ENCODE measurements at regions not wholly inside any gene's neighbourhood (a gene's known extent, or its start where the extent isn't known, plus 50 kb on each side); places are given as distances from the start of the nearest gene placed in this dataset.

DNA sequence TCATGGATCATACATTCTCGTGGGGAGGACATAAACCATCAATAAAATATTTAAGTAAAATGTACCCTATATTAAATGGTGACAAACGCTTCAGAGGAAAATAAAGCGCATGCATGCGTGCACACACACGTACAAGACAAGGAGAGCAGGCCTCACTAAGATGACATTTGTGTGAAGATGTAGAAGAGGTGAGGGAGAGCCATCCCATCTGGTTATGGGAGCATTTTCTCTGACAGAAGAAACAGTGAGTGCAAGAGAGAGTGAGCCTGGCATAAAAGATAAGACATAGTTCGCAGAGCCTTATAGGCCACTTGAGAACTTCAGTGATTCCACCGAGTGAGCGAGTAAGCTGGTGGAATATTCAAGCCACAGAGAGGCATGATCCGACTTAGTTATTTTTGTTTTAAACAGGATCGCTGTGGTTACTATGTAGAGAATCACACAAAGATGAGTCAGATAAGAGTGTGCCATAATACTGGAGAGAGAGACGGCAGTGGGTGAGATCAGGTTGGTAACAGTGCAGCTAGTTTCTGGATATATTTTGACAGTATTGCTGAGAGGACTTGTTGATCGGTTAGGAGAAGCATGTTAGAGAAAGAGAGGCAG is 624.2 kb downstream of the PLPP3 start:
- DNase-seq, result no peak

DNA sequence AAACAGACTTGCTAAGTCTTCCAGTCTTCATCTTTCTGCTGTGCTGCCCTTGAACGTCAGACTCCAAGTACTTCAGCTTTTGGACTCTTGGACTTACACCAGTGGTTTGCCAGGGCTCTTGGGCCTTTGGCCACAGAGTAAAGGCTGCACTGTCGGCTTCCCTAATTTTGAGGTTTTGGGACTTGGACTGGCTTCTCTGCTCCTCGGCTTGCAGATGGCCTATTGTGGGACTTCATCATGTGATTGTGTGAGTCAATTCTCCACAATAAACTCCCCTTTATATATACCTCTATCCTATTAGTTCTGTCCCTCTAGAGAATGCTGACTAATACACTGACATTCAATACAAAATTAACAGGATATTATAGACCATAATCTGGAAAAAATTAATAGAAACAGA is 628.1 kb downstream of the PLPP3 start:
- DNase-seq, result no peak

DNA sequence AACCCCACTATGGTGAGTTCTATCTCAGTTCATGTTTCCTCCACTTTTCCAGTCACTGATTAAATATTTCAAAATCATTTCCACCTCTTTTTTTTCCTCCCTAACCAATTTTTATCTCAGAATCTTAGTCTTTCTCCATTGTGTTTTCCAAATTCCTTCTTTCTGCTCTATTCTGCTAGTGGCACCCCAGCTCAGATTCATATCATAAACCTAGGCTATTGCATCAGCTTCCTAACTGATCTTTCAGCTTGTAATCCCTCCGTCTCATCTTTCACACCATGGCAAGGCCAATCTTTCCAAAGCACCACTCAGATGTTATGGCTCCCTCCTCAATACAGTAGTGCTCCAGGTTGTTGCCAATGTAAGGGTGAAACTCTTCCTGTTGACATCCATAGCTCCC is 631.9 kb downstream of the PLPP3 start:
- no peak for DNase-seq

DNA sequence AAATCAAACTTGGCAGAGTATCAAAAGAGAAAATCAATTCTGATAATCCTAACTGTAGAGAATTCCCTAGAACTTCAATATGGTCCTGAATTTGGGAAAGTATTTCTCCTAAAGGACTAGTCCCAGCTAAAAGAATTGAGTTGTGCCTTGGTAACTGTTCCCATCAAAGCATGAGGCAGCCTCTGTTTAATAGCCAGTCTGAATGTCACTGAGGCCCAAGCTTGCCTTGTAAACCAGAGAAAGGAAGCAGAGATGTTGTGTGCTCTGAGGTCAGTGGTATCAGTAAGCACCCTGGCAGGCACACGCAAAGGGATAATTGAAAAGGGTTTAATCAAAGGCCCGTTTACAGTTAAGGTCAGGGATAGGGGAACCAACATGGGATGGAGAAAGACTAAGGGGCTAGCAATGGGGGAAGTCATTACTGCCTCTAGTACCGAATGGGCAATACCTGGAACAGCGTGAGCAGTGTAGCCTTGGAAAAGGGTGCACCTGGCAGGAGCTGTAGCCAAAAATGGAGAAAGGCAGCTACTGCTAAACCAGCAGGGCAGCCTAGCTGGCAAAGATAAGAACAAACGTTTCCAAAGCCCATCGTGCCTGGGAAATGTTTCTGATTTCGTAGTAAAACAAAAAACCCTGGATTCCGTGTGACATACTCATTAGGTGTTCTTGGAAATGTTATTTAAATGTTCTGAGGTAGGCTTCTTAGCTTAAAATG is 635.5 kb downstream of the PLPP3 start:
- DNase-seq, result no peak

DNA sequence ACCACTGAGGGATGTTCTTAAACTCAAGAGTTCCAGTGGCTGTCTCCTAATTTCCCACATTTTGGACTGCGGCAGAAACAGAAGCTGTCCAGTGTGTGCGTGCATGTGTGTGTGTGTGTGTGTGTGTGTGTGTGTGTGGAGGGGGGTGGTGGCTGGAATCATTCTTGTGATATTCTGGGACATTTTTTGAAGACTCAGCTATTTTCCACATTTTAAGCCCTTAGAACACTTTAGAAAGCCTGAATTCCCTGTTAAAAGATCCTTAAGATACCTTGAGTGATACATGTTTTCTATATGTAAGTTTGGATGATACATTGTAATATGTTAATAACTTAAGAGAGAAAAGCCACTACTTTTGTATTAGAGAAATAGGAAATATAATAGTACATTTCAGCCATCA is 636.4 kb downstream of the PLPP3 start:
- no peak for DNase-seq

DNA sequence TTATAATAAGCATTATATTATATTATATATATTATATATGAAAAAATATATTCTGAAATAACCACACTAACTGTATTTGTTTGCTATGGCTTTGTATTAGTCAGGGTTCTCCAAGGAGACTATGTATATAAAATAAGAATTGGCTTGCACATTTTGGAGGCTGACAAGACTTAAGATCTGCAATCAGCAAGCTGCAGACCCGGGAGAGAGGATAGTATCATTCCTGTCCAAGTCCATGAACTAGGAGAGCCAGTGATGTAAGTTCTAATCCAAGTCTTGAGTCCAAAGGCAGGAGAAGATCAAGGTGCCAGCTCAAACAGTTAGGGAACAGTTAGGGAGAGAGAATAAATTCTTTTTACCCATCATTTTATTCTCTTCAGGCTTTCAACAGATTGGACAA is 639.5 kb downstream of the PLPP3 start:
- no peak for DNase-seq

DNA sequence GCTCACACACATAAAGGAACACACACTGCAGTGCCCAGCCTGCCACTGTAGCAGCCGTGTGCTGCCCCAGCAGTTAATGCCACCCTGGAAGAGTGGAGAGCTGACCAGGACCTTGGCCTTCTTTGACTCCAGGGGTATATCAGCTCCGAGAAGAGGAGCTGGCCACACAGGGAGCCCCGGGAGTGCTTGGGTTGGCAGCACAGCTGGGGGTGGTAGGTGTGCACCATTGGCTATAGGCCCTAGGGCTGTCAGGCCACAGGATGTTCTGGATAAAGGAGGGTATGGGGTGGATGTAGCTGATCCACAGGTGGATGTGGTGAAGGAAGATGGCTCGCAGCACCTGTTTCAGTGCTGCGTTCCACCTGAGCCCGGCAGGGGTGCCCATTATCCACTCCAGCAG is 640.5 kb downstream of the PLPP3 start:
- DNase-seq, result no peak

DNA sequence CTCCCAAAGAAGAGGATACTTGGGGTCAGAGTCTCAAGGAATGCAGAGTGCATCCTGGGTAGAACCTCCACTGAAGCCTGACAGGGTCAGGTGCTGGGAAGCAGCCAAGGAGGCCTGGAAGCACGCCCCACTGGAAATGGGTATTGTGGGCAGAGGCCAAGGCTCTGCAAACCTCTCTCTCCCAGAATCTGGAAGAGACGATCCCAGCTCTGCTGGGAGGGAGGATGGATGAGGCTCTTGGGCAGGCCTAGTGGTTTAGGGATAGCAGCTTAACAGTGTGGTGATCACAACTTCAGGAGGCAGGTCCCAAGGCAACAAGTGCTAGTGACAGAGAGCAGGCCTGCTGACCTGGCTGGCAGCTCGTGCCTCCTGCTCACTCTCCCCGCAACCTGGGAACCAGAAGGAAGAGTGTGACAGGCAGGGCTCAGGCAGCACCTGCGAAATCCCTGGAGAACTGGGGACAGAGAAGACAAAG is 641.0 kb downstream of the PLPP3 start:
- no peak for DNase-seq

DNA sequence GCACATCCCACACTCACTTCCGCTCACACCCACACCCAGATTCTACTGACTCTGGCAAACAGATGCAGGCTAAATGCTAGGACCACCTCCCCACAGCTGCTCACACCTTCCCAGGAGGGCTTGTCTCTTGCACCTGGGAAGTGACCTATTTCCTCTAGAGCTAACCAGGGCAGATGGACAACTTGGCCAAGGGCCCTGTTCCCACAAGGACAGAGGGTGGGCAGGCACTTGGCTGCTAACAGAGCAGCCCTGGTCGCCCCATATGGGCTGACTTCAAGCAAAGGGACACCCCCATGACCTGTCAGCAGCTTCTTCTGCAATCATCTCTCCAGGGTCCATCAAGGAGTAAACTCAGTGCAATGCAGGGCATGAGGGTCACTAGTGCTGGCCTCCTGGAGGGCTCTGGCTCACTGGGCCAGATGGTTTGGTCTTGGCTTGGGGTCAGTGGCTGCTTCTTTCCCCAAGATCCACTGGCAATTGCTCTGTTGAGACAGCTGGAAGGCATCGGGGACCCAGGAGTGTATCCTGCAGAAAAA is 641.5 kb downstream of the PLPP3 start:
- no peak for DNase-seq

DNA sequence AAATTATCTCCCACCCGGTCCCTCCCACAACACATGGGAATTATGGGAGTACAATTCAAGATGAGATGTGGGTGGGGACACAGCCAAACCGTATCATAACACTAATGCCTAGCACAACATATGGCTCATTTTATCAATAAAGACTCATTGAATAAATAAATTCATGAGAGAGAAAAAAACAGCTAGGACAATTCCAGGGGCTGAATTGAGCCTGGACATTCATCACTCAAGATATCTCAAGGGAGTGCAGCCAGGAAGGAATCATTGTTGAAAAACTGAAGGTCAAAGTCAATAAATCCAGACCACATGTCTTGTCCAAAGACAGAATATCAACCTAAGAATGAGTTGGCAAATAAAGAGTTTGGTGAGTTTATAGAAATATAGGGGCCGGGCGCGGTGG is 644.1 kb downstream of the PLPP3 start:
- DNase-seq, result no peak

DNA sequence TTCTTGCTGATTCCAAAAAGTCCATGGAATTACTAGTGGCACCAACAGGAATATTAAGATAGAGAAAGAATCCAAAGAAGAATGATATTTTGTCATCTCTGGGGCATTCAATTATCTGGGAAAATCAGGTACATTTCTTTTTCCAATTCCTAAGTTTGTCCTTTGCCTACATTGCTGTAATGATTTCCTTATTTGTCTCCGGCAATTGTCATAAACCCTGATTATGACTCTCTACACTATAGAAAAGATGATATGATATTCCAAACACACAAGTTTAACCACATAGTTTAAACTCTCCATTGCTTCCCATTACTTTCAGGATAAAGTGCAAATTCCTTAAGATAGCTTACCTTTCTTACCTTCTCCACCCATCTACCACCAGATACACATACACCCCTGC is 647.0 kb downstream of the PLPP3 start:
- no peak for DNase-seq

DNA sequence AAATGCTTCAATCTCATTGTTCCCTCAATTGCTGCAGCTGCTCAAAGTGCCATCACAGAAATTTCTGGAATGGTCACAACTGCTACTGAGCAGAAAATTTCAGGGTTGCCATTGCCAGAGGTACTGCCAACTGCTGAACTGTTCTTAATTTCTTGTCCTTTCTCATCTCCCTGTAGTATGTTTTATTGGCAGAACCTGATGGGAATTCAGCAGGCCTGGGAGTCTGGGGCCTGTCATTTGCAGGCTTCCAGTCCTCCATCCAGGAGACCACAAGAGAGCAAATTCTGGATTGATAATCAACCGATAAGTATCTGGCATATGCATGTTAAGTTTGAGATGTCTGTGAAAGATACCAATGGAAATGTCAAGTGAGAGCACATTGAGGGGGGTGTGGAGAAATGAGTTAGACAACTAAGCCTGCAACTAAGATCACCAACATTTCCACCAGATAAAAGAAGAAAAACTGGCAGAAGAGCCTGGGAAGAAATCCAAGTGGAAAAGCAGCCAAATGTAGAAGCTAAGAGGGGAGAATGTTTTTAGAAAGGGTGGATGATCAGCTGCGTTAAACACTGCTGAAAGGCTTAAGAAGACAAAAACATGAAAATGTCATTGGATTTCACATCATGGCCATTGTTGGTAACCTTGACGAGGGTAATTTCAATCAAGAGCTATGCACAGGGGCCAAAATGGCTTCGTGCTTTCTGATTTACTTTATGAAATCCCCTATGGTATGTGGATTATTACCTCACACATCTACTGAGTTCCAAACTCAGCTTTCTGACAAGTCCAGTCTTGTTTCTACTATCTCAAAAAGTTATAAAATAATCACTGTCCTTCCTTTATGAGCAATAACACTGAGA is 648.1 kb downstream of the PLPP3 start:
- no peak for DNase-seq

DNA sequence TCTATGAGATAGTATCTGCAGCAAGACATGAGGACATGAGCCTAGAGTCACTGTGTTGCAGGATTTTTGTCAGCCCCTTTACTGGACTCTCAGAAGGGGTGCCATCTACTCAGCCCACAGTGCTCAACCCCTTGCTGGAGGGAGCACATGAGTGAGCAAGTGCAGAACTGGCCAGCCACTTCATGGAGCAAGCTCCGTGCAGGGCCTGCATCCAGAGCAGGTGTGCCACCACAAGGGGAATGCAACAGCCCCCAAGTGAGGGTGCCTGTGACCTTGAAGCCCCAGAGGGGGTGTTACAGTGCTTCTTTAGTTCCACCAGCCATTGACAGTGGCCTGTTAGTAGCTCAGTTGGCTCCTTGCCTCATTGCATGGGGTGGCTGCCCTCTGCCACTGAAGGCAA is 649.7 kb downstream of the PLPP3 start:
- no peak for DNase-seq

DNA sequence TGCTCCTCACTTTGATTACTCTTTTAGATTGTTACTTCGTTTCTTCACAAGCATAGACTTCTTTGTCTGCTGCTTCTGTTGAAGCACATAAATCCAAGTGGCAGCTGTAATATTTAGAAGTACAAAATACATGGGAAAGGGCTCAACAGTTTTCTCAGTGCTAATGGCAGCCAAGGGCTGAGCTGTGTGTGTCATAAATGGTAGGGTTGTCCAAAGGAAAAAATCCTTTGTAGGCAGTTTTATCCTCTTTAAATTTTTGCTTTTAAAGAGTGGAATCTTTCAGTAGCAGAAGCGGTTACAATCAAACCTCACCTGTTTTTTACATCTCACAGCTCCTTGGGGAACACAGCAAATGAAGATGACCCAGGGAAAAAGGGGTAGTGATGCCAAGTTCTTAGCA is 650.8 kb downstream of the PLPP3 start:
- no peak for DNase-seq

DNA sequence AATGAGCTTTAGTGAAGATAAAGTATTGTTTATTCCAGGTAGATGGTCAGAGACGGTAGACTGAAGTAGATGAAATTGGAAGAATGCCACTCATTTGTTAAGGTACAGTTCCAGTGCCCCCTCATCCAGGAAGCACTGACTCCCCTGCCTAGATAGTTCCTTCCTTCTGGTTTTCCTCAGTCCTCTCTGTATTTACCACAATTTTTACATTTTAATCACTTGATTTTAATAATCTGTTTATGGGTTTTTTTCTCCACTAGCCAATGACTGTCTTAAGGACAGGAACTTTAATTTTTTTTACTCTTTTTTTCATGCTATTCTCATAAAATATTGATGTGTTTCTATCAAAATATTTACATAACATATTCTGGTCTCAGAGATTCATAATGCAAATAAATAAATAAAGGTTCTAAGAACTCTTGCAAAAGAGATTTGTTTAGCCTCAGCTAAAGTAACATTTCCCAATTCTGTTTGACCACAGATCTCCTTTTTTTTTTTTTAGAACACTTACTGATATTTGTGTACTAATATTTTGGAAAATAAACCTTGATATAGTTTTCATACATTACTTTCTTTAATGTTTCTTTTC is 651.6 kb downstream of the PLPP3 start:
- DNase-seq, result no peak

DNA sequence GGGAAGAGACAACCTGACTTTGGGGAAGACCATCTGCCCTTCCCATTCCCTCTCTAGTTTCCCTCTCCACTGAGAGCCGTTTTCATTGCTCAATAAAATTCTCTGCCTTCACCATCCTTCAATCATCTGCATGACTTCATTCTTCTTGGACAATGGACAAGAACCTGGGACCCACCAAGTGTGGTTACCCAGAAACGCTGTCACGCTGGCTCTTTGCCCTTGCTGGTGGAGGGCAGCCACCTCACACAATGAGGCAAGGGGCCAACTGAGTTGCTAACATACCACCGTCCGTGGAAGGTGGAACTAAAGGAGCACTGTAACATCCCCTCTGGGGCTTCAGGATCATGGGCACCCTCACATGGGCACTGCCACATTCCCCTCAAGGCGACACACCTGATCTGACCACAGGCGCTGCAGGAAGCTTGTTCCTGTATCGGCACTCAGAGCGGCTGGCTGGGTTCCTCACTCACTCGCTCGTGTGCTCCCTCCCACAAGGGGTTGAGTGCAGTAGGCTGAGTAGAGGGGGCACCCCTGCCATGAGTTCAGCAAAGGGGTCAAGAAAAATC is 652.4 kb downstream of the PLPP3 start:
- DNase-seq, result no peak

DNA sequence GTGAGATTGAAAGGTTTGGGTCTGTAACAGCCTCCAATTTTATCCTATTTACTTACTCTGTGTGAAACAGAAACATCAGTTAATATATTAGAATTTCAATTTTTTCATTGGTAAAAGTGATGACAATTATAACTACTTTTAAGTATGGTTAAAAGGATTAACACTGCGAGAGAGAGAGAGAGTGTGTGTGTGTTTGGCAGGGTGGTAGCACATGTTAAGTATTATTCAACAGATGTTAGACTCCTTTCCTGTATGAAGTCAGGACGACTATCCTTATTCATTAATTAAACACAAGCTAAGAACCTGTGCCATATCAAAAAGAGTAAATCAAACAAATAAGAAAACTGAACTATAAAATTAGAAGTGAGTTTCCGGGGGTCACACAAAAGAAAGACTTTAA is 662.5 kb downstream of the PLPP3 start:
- DNase-seq, result no peak

DNA sequence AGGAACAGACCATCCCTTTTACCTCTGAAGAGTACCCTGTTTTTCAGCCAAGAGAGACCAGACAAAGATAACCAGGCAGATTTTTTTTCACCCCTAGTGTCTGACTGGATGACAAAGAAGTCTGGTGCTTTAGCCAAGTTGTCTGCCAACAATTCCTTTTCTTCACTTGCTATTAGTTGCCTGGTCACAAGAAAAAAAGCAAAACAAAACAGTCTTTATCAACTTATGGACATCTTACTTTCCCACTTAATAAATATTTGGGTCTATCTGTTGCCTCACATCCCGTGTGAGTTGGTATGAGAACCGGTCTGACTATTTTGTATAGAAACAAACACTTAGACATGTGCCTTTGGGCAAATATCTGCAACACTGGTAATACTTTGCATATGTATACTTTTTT is 662.9 kb downstream of the PLPP3 start:
- DNase-seq, result no peak

DNA sequence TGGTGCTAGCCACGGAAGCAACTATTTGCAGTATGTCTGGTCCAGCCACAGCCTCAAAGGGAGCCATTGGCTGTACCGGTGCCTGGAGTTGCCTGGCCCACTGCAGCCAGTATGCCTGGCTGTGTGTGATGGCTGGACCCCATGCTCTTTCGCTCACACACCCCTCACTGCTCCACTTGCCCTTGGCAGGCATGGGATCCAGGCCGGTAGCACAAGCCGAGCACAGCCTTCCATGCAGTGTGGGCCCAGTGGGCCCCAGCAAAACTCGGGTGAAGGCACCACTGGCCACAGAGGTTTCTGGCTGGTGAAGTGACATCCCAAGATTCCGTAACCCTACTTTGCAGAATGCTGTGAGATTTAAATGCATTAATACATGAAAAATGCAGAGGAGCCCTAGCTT is 665.8 kb downstream of the PLPP3 start:
- no peak for DNase-seq

DNA sequence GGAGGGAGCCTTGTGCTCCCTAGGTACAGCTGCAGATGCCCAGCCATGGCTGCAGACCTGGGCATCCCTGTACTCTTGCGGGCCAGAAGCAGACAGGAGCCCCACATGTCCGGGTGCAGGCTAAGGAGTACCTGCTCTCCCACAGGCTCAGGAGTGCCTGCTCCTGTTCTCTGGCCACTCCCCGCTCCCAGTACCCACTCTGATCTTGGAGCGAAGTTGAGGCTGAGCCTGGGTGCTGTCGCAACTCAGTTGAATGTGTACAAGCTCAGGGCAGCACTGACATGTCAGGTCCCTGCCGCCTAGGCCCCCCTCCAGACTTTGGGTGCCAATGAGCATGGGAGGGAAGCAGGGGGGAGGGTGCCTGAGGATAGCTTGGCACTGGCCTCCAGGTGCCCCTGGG is 666.9 kb downstream of the PLPP3 start:
- no peak for DNase-seq

DNA sequence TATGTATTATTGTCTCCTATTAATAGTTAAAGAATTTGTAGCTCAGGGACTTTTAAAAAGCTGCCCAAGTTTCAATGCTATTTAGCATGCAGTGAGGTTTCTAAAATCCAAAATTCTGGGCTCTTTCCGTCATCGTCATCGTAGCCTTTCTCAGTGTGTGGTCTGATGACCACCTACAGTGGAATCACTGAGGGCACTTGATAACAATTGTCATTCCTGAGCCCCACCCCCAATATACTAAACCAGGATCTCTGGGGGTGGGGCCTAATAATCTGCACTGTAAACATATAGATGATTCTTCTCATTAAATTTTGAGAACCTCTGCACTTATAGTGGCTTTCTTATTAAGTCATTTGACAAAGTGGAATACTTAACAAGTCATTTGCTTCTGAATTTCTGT is 674.8 kb downstream of the PLPP3 start:
- no peak for DNase-seq

DNA sequence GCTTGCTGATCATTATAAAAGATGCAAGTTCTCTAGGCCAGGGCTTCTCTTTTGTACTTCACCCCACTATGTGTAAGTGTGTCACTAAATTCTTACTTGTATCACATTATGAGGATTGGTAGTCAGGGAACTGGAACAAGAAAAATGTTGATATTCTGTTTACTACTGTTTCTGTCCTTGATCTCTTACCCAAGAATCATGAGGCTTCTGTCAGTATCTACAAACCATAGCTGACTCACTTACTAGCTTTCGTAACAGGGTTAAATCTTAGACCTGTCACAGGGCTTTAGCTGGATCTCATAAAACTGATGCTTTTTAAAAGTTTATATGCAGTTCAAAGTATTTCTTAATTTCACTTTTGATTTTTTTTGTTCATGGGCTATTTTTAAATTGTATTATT is 681.2 kb downstream of the PLPP3 start:
- DNase-seq, result no peak

DNA sequence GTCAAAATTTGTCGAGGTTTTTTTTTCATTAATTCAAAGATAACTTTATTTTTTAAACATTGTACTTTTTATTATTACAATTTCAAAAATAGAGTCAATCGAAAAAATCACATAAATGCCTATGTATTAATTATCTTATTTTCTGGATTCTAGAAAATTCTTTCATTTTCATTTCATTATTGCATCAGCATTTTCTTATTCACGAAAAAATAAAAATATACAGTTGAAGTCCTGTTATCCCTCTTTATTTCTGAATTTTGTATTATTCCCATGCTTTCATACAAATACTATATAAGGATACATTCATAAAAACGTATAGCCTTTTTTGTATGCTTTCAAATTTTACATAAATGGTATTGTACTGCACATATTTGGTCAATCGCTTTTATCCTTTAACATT is 681.0 kb upstream of the USP24 start:
- no peak for DNase-seq
